ENCODE measurements at regions not wholly inside any gene's neighbourhood (a gene's known extent, or its start where the extent isn't known, plus 50 kb on each side); places are given as distances from the start of the nearest gene placed in this dataset.

DNA sequence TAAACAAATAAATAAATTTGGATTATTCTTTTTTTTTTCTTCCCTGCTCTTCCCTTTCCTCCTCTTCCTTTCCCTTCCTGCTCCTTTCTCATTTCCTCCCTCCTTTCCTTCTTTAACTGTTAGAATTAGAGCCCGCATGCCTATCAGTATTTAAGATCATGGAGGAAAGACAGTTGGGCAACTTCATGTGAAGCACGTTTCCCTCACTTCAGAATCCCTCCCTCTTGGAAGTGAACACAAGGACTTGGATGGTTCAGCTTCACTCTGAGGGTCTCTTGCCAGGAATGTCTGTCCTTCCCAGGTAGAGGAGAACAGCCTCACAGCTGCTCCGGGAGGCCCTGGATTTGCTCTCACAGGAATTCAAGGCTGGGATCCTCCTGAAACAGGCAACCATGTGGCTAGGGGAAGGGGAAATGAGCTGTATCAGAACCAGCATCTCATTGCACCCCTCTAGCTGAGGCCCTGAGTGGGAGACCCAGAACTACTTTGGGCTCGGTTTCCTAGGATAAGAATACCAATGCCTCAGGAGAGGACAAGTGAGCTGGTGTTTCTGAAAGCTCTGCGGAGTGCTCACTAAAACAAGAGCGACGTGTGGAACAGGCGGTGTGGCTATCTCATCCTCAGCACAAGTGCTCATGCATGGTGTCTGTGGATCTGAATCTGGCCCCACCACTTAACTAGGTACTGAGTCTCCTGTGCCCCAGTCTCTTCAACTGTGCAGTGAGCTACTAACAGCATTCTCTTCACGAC lies 230.5 kb downstream of the MYCN start:
- TF ChIP-seq CTCF (IDR thresholded peaks at IDR 0.05) (no peak), POLR2A (IDR thresholded peaks at IDR 0.05) (no peak)

Data from sigmoid colon (tissue), 3 donors.